Stimulated activated CD4-positive, alpha-beta T cell treated with anti-CD3 and anti-CD28 coated beads, Interleukin-4, amount 100 ng/mL, for 4 hours (primary cell): ENCODE measurements at regions not wholly inside any gene's neighbourhood (a gene's known extent, or its start where the extent isn't known, plus 50 kb on each side); places are given as distances from the start of the nearest gene placed in this dataset.
A peak's percentile ranks its signal among the peaks of the same experiment; 100 is the strongest.

ENCODE experiments used
- DNase-seq, 2 experiments: peaks; one replicate each; pipeline ENCODE4 v3.0.0-alpha.2; 2020

DNA sequence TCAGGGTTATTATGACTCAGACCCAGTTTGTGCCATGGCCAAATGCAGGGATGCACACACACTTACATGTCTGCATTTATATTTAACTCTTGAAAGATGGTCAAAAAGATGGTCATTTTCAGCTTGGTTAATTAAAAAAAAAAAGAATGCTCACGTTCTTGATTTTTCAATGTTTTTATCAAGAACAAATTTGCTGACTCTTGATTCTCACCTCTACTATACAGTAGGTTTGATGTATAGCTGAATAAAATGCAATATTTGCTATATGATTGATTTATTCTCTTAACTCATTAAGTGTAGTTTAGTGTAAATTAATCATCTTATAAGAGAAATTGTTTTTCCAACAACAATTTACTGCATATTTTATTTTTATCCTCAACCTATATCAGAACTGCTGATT lies 160.4 kb downstream of the SLIT2 start:
- DNase-seq: no peak

DNA sequence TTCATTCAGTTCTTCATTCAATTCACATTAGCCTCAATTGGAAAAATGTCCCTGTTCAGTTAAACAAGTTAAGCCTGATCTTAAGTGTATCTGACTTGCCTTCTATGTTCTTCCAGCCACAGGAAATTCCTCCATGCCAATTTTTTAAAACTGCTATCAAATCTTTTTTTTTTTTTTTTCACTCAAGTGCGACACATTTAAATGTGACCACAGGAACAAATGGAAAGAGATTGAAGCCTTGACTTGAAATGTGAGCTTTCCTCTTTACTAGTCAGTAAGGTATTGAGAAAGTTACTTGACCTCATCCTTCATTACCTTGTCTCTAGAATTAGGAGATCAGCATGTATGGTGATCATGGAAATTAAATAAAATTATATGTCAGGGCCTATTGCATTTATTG lies 165.1 kb downstream of the SLIT2 start:
- DNase-seq: no peak

DNA sequence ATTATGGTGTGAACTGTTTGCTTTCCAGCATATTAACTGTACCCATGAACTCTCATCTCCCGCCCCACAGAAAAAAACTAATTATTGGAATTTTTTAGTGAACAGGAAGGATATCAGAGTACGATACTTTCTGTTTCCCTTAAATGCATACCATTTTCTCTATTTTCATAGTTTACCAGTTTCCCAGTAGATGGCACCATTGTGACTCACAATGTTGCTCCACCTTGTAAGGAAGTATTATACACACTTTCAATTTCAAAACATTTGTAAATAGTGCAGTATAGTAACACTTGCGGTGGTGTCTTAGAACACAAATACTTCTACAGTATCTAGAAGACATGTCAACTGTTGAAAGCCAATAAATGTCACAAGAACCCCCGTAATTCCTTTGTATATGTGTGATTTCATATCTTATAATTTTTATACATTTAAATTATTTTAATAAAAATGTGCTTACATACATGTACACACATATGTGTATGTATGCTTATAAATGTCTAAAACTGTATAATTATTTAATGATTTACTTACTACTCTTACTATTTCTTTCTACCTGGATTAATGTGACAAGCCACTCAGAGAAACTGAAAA lies 167.3 kb downstream of the SLIT2 start:
- DNase-seq: no peak

DNA sequence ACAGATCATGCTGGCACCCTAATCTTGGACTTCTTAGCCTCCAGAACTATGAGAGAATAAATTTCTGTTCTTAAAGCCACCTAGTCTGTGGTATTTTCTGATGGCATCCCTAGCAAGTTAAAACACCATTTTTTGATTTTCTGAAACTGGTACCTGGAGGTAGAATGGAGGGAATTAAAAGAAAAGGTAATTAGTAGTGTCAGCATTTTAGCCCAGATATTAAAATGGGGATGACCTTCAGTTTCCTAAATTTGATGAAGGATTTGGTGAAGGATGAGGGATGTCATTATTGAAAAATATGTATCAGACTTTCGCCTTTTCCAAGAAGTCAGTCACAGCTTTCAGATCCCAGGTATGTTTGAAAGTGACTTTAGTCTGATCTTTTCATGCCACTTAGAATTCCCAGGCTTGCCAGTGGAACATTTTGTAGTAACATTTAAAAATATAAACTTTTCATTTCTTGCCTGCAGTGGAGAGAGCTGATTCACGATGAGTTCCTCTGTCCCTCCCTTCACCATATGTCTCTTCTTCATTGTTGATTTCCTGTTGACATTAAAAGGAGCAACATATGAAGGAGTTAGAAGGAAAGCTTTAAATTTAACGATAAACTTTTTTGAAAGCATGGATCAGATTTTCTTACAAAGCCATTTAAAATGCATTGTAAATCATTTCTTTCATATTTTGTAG lies 169.4 kb downstream of the SLIT2 start:
- no peak for DNase-seq

DNA sequence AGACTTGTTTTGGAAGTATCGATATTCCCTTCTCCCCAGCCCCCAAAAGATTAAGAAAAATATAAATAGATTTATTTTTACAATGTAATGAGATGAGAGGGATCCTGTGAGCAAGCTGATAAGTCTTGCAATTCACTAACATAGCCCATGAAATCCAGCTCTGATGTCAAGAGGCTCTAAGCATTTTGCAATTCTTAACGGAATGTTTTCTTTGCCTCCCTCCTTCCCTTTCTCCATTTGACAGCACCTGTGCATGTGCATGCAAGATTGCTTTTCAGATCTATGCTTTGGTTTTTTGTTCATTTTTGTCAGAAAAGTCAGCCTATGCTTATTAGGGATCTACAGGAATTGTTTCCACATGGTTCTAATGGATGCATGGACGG lies 169.9 kb downstream of the SLIT2 start:
- DNase-seq: no peak

DNA sequence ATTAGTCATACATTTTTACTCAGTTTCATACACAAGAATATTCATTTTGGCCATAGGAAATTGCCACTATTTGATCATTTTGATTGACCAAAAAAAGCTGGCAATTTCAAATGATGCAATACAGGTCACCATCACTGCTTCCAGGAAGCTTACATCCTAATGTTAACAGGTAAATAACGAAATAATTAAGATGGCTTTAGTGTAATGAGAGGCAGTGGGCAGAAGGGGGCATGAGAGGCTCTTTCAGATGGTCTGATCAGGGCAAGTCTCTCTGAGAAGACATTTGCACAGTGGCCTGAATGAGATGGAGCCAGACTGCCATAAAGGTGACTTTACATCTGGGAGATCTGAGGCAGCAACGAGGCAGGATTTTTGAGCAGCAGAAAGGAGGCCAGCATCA lies 170.7 kb downstream of the SLIT2 start:
- peak; percentile 1 to 7 for DNase-seq

DNA sequence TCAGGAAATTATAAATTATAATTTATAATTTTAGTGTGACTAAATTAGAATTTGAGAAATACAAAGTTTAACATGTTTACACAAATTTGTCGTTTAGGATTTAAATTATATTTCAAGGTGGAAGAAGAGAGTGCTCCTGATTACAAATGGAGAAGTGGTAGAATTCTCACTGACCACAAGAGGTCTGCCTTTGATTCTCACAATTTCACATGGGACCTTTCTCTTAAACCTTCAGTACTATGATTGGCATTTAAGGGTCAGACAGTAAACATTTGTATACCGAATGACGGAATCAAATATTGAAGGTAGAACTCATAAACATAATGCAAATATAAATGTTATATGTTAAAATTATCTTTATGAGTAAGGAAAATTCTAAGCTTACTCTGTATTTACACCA lies 171.7 kb downstream of the SLIT2 start:
- DNase-seq: no peak

DNA sequence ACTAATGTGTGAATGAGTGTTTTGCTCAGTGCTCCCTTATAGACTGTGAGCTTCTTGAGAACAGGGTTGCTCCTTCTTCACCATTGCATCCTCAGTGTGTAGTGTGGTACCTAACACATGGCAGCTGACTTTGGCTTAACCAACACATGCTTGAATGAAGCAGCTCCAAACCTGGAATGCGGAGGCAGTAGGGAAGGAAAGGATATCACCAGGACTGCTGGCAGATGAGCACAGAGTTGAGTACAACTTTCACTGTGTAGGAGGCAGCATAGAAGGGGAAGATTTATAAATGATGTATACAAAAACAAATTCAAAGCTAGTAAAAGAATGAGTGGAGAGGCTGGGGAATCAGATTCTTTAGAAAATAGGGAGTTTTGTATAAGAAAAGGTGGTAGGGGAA lies 174.3 kb downstream of the SLIT2 start:
- no peak for DNase-seq

DNA sequence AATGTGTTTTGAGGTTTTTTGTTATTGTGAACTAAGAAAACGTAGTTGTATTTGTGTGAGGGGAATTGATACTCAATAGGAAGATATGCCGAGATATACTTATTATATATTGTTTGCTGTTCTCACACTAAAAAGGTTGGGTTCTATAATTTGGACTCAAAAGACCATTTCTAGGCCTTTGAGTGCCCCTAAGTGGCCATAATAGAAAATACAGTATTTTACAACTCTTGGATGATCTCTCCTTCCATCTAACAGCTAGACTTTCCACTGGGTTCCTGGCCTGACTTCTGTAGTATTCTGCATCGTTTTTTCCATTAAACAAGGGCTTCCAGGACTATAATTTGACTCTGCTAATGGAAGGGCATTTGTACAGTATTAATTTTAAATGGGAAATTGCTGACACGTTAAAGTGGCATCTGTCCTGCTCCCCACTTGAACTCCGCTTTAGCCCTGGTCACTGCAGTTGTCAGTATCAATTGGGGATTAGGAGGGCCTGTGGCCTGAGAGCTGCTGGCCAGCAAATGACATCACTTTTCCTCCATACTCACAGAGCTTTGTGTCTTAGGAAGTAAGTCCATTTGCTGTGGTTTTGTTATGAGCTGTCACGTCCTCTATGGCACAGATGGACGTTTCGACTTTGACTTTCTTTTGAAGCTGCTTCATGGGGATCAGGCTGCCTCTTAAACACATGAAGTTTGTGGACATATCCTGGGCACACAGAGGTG lies 176.9 kb downstream of the SLIT2 start:
- DNase-seq: no peak

DNA sequence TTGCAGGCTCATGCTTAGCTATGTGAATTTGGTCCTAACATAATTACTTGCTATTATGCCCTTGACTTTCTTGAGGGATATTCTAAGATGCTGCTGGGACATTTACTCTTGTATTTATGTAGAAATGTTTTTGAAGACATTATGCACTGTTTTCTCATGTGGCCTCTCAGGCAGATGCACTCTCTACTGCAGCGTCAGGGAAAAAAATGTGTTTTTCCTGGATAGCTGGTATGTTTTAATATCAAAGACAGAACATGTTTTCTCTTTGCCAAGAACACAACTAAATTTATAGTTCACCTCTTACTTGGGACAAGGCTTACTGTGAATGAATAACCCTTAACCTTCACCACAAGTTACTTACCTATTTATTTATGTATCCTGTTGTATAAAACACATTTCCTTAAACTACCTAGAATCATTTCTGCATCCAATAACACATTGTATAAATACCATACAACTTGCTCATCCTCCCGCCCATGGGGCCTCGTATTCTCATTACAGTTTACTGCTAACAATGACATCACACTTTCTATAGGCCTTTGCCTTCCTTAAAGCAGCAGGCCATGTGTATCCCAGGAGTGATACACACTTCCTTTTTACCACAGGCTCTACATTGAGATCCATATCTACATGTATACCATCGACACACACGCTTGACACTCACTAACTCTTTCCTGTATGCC lies 178.7 kb downstream of the SLIT2 start:
- no peak for DNase-seq

DNA sequence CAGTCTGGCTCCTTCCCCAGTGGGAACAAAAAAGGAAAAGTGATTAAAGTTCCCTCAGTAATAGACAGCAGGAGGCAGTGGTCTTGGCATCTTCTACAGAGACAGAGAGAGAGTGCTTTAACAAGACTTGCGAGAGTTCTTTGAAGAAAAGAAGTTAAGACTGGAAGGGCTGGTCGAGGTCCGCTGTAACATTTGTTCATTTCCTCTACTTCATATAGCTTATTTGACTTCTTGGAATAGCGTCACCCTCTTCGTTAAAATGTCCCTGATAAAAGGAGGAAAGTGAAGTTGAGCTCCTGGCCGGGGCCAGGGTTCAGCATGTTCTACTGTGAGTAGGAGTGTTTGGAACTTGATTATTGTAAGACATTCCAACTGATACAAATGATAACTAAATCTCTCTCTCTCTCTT lies 179.8 kb downstream of the SLIT2 start:
- no peak for DNase-seq

DNA sequence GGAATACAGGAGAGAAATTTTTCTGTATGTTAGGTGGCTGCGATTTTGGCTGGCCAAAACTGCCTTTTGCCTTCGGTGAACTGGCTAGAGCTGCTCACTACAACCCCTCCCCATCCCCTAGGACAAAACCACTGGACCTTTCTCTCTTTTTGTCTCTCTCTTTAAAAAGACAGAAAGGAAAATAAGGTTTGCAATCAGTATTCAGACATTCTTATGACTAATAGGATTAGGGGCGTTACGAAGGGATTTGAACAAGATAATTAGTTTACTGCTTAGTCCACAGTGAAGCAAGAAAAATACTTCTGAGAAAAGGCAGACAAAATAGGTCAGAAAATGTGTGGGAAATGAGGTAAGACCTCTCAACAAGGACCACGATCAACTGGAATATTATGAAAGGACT lies 180.4 kb downstream of the SLIT2 start:
- no peak for DNase-seq

DNA sequence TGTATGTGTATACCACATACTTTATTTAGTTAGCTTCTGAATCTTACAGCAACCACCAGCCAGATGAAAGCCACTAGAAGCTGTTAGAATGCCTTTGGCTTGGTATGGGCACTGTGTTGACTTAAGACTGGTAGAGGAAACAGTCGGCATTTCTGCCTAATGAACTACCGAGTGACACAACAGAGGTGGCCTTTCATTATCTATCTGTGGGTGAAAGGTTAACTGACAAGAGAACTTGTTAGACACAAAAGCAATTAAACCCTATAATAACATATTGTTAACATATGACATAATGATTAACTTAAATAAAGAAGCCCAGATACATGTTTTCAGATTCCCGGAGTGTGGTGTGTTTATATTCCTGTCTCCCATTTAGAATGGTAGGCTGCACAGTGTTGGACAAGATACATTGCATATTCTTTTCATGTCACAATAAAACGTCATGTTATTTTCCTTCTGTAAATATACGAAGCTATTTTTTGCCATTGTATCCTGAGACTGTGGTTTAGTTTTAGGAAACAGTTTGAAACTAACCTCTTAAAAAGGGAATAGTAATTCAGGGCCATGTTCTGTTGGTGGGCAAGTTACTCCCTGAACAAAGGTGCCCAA lies 181.5 kb downstream of the SLIT2 start:
- no peak for DNase-seq

DNA sequence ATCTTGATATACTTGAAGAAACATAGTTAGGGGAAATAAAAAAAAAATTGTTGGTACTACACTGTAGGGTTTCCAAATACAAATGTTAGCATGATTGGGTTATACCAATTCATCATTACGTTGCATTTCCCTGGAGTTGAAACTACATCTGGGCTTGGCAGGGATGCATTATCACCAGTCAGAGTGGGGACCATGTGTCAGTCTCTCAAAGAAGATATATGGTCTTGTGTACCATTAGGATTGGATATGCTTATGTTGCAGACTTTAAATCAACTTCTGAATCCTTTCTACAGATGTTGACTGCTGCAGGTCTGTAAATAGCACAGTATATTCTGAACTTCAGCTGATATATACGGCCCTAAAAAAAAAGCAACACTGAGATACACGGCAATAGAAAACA lies 188.5 kb downstream of the SLIT2 start:
- DNase-seq: no peak

DNA sequence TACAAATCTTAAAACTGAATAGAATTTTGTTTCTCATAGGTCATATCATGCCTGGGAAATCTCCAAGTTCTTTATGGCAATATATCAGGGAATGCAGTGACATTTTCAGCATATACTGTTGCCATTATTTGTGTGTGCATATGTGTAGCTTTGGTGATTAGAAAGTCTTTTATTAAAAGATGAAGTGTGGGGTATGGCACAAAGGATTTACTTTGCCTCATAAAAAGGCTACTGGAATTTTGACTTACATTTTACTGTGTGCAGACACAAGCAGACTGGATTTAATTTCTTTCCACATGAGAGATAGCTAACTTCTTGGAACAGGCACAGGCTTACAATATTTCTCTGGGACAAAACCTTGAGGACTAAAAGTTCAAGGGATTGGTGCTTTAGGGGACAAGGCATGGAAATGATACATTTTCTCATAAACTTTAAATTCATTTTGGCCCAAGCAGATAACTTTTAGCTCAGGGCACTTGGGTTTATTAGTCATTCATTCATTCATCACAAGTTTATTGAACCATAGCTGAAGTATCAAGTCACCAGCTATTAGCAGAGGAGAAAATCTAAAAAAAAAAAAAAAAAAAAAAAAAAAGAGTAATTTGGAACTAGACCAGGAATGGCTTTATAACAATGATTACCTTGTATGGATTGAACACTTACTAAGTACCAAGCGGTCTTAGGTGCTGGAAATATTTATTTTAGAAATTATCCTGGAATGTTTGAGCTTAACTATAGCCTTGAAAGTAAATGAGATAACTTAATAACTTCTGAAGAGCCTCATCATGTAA lies 191.5 kb downstream of the SLIT2 start:
- no peak for DNase-seq

DNA sequence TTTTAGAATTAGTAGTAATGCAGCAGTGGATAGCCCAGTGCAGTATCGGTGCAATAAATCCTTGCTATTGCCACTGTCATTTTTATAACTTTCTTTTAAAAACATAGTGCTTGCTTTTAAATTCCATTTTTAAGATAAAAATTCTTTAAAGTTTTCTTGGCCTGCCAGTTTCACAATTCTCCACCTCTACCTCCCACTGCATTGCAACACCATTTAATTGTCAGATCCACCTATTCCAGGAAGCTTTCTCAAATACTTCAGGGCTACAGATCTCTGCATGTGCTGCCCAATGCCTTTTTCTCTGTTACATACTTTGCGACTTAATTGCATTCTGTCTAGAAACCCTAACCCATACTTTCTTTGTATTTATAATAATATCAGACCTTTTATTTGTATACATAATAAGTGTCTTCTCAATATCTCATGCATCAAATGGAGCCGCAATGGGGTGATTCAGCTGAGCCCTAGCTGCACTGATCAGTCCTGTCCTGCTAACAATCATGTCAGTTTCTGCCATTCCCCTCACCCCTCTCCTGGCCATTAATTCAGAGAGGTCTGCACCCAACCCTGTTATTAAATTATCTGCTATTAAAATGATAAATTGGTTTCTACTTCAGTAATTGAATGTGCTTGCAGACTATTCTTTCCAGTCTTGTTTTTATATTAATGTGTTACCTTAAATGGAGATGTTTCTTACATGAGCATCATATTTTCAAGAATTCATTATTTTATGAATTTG lies 193.1 kb downstream of the SLIT2 start:
- no peak for DNase-seq

DNA sequence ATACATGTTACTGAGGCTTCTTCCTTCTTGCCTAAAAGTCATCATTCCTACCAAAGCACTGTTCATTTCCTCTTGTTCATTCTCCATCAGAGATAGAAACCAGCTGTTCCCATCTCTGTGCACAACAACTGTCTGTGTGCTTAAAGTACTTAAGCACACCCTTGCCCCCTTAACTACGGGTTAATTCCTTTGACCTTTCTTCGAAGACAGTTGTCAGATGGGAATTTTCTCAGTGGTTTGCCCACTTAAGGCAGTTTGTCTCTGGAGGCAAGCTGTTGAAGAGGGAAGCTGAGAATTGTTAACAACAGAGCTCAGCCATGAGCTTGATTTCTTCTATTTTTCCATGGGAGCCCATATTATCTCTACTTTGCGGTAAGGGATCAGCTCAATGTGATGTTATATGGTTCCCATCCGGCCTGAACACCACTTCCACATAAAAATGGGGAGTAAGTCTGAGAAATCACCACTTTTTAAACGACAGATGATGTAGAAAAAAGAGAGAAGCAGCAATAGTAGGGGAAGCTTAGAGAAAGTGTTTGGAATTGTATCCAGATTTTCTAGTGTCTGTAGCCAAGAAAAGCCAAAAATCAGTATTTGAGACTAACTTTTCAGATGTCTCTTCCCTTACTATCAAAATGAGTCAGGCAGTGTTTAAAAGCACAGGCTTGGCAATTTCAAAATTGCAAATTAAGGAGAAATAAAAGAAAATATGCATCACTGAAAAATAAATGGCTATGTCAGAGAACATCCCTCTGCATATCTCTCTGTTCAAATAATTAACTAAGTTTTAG lies 194.4 kb downstream of the SLIT2 start:
- DNase-seq: no peak

DNA sequence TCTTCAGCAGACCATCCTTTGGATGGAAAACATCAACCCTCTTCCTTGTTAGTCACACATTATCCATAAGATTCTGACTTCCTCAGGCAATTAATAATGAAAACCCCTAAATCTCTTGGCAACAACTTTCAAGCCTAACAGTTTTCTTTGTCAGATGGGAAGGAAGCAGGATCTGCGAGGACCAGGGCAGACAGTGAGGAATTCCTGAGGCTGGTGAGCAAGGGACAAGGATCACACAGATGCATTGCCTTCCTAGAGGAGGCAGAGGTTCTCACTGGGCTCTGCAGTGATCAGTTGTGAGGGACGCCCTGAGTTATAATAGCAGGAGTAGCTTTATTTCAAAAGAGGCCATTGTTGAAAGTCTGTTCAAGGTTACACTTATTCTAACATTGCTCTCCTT lies 195.4 kb downstream of the SLIT2 start:
- no peak for DNase-seq

DNA sequence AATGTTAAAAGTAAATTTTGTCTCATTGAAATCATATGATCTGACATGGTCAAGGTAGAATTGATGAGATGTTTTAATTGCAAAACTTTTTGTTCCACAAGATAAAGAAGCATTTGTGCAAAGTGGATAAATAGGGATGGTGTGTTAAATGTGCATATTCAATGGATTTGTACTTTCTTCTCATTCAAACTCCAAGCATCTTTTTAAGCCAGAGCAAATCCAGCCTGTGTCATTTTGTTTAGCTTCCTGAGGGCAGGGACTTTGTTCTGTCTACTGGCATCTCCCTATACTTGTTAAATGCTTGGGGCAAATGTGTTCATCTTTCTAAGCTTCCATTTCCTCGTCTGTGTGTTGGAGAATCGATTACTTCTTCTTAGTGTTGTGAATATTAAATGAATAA lies 200.3 kb downstream of the SLIT2 start:
- DNase-seq: no peak

DNA sequence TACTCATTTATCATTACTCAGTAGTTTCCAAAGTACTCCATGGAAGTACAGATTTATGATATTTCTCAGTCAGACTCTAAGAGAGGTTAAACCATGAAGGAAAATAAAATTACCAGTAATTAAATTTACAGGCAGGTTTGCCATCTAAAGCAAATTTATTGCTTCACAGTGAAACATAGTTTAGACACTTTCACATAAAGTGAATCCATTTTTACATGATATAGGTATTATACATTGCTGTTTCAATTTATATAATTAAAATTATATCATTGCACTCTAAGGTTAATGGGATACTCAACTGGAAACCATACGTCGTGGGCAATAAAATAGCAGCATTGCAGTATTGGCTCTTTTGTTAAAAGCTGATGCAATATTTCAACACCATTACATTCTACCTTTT lies 202.8 kb downstream of the SLIT2 start:
- no peak for DNase-seq

DNA sequence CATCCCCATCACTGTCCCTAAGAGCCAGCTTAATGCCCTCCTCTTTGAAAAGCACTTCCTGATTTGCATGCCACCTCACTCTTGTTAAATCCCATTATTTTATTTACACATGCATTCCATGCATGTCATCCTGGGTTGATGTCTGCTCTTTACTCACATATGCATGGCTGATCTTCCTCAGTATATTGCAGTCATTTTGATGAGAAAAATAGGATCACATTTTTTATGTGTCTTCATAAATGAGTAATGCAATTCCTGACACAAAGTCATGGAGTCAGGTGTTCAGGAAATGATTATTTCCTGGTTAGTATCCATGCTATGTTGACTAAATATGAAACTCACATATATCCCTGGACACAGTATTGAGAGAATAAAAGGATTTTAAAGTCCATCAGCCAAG lies 204.7 kb downstream of the SLIT2 start:
- DNase-seq: no peak
